GM21737 (cell line): ENCODE measurements at regions not wholly inside any gene's neighbourhood (a gene's known extent, or its start where the extent isn't known, plus 50 kb on each side); places are given as distances from the start of the nearest gene placed in this dataset.
"Not testable (repeated sequence)": the region's sequence is repeated elsewhere in the genome, so short reads cannot be mapped to it uniquely, and the experiment has no call there.

Experiments used
- ATAC-seq: cut with Tn5 transposase; IDR thresholded peaks from one replicate; pipeline ENCODE4 v1.9.1; 2021; ENCODE audit warnings: mild to moderate bottlenecking, moderate library complexity; ENCODE audit not compliant: unreplicated experiment

GRCh38 chr13:89393758-89394304, 1722.7 kb downstream of the SLITRK5 start:
- ATAC-seq, result no peak

GRCh38 chr13:89401264-89401675, 1730.1 kb downstream of the SLITRK5 start:
- ATAC-seq, result no peak

- no peak for ATAC-seq
These were observed 1731.0 kb downstream of the SLITRK5 start for GRCh38 chr13:89402211-89402610.

GRCh38 chr13:89406096-89406495, 1734.9 kb downstream of the SLITRK5 start:
- not testable (repeated sequence) for ATAC-seq

- ATAC-seq, result no peak
These were observed 1736.2 kb downstream of the SLITRK5 start for GRCh38 chr13:89407357-89407756.

- no peak for ATAC-seq
These were observed 1761.8 kb downstream of the SLITRK5 start for GRCh38 chr13:89432997-89433396.

- ATAC-seq, result not testable (repeated sequence)
These were observed 1763.5 kb downstream of the SLITRK5 start for GRCh38 chr13:89434624-89435023.

GRCh38 chr13:89454681-89455080, 1783.5 kb downstream of the SLITRK5 start:
- ATAC-seq, result no peak

- no peak for ATAC-seq
These were observed 1784.1 kb downstream of the SLITRK5 start for GRCh38 chr13:89455225-89455624.

GRCh38 chr13:89455741-89456140, 1784.6 kb downstream of the SLITRK5 start:
- ATAC-seq, result no peak

GRCh38 chr13:89457977-89458376, 1786.8 kb downstream of the SLITRK5 start:
- ATAC-seq, result no peak

GRCh38 chr13:89458456-89458855, 1787.3 kb downstream of the SLITRK5 start:
- no peak for ATAC-seq

- ATAC-seq, result not testable (repeated sequence)
These were observed 1789.7 kb downstream of the SLITRK5 start for GRCh38 chr13:89460895-89461294.

GRCh38 chr13:89465366-89465765, 1794.2 kb downstream of the SLITRK5 start:
- no peak for ATAC-seq

- ATAC-seq, result no peak
These were observed 1796.9 kb downstream of the SLITRK5 start for GRCh38 chr13:89468081-89468480.

- no peak for ATAC-seq
These were observed 1799.7 kb downstream of the SLITRK5 start for GRCh38 chr13:89470901-89471300.

- no peak for ATAC-seq
These were observed 1803.3 kb downstream of the SLITRK5 start for GRCh38 chr13:89474432-89474831.

- ATAC-seq, result no peak
These were observed 1814.9 kb downstream of the SLITRK5 start for GRCh38 chr13:89486065-89486464.

GRCh38 chr13:89486709-89487108, 1815.5 kb downstream of the SLITRK5 start:
- no peak for ATAC-seq

GRCh38 chr13:89490661-89491060, 1819.5 kb downstream of the SLITRK5 start:
- no peak for ATAC-seq

- no peak for ATAC-seq
These were observed 1825.3 kb downstream of the SLITRK5 start for GRCh38 chr13:89496478-89496877.

GRCh38 chr13:89497658-89498057, 1826.5 kb downstream of the SLITRK5 start:
- ATAC-seq, result no peak

- no peak for ATAC-seq
These were observed 1831.1 kb downstream of the SLITRK5 start for GRCh38 chr13:89502286-89502685.
